K562 (cell line): ENCODE measurements at regions not wholly inside any gene's neighbourhood (a gene's known extent, or its start where the extent isn't known, plus 50 kb on each side); places are given as distances from the start of the nearest gene placed in this dataset.

Experiments
- ATAC-seq: fragments of 200-7000 bp; cut with Tn5 transposase; 3 replicates; pipeline ENCODE4 v1.9.1; 2020; ENCODE audit warnings: moderate library complexity
- BruUV-seq: library from RNA; stranded (reverse); fragments of 400-500 nt; replicated peaks from 2 replicates; lab custom pipeline; 2021; lab: Mats Ljungman, UMichigan
- CTCF ChIA-PET: fragments of 300-600 bp; formaldehyde crosslinking; extraction: SDS; loops from one replicate; lab custom pipeline; 2021; ENCODE audit warnings: low intra/inter-chr PET ratio; lab: Yijun Ruan, JAX
- POLR2A ChIA-PET: fragments of 300-600, 350-650 bp; sonication (Branson Sonifier 250); formaldehyde crosslinking; extraction: SDS; loops from one replicate; lab custom pipeline; 2021; ENCODE audit warnings: antibody characterized with exemption, inconsistent platforms; lab: Yijun Ruan, JAX
- DNase-seq, 4 experiments: peaks; one replicate each; pipeline versions ENCODE4 v3.0.0 to v3.0.0-alpha.2; 2011 to 2018; ENCODE audit warnings: low spot score in 3 of 4, mixed read lengths in 3 of 4; ENCODE audit errors: extremely low read depth in 1 of 4
- FAIRE-seq: peaks from 2 replicates; lab custom pipeline; 2011; peaks lifted over from hg19 to GRCh38; lab: Jason Lieb, UNC
- H2AFZ ChIP-seq: 2 replicates; pipeline ENCODE4 v1.6.0; 2011; ENCODE audit warnings: low read depth, low read length, control low read depth, inconsistent platforms
- H3K27ac ChIP-seq: fragments of 200-600 bp; 3 replicates; pipeline ENCODE4 v1.8.0; 2011; ENCODE audit warnings: low read depth, mild to moderate bottlenecking, control low read depth, inconsistent platforms, low read length, moderate library complexity, mixed read lengths; ENCODE audit errors: extremely low read depth
- H3K27me3 ChIP-seq, 2 experiments: fragments of 300-600 bp in 1 of 2; 2 replicates in 1 of 2; 3 replicates in 1 of 2; pipeline versions ENCODE4 v1.6.0 to v1.8.0; 2011; ENCODE audit warnings: inconsistent platforms in 2 of 2, low read length in 2 of 2, mild to moderate bottlenecking in 1 of 2, mixed read lengths in 1 of 2, moderate library complexity in 1 of 2; ENCODE audit not compliant: control insufficient read depth in 2 of 2, insufficient read depth in 2 of 2
- H3K36me3 ChIP-seq: fragments of 300-600 bp; 3 replicates; pipeline ENCODE4 v1.8.0; 2011; ENCODE audit warnings: mild to moderate bottlenecking, low read length, inconsistent platforms; ENCODE audit not compliant: control insufficient read depth, insufficient read depth
- H3K4me1 ChIP-seq, 2 experiments: fragments of 200-600 bp in 1 of 2; replicated peaks in 1 of 2; 2 replicates in 1 of 2; 3 replicates in 1 of 2; pipeline versions ENCODE4 v1.5.1 to v1.8.0; 2011; ENCODE audit warnings: inconsistent platforms in 2 of 2, low read length in 2 of 2, mild to moderate bottlenecking in 1 of 2, mixed read lengths in 1 of 2, moderate library complexity in 1 of 2; ENCODE audit not compliant: control insufficient read depth in 2 of 2, insufficient read depth in 2 of 2
- H3K4me2 ChIP-seq: 2 replicates; pipeline ENCODE4 v1.6.1; 2011; ENCODE audit warnings: low read length, control low read depth, inconsistent platforms, mixed read lengths; ENCODE audit not compliant: insufficient read depth
- H3K4me3 ChIP-seq: fragments of 200-600 bp; sonication (generic), shearing (Covaris generic); 2 replicates; pipeline ENCODE4 v1.5.1; 2016; ENCODE audit warnings: control low read depth, inconsistent platforms
- H3K79me2 ChIP-seq: fragments of 200-600 bp; 3 replicates; pipeline ENCODE4 v1.8.0; 2011; ENCODE audit warnings: low read length, inconsistent platforms; ENCODE audit not compliant: control insufficient read depth, insufficient read depth
- H3K9ac ChIP-seq, 2 experiments: 2 replicates each; pipeline versions ENCODE4 v1.6.0 to v1.6.1; 2011; ENCODE audit warnings: low read depth in 2 of 2, low read length in 2 of 2, control low read depth in 1 of 2, inconsistent platforms in 1 of 2, mild to moderate bottlenecking in 1 of 2, mixed read lengths in 1 of 2; ENCODE audit not compliant: insufficient read depth in 1 of 2
- H3K9me1 ChIP-seq: one replicate; pipeline ENCODE4 v1.6.0; 2011; ENCODE audit warnings: inconsistent platforms, mild to moderate bottlenecking, low read length, moderate library complexity; ENCODE audit not compliant: control insufficient read depth, insufficient read depth
- H3K9me3 ChIP-seq: replicated peaks from 2 replicates; pipeline ENCODE4 v1.5.1; 2011; ENCODE audit warnings: low read depth, low read length, inconsistent platforms; ENCODE audit not compliant: control insufficient read depth, insufficient read depth
- H4K20me1 ChIP-seq: replicated peaks from 2 replicates; pipeline ENCODE4 v1.6.1; 2011; ENCODE audit warnings: low read length, inconsistent platforms, mixed read lengths; ENCODE audit not compliant: control insufficient read depth, insufficient read depth
- CCNT2 ChIP-seq: IDR thresholded peaks from 2 replicates; pipeline ENCODE4 v1.6.1; 2011; ENCODE audit warnings: borderline replicate concordance, low read depth, mild to moderate bottlenecking, moderate library complexity, mixed read lengths, low read length; ENCODE audit not compliant: insufficient read length; ENCODE audit errors: extremely low read depth
- TCF7 ChIP-seq: sonication (generic); IDR thresholded peaks from 2 replicates; pipeline ENCODE4 v1.6.1; 2016; ENCODE audit warnings: antibody characterized with exemption, borderline replicate concordance
- TGIF2 ChIP-seq: sonication (generic); formaldehyde crosslinking; IDR thresholded peaks from 2 replicates; pipeline ENCODE4 v1.8.1; 2022; ENCODE audit warnings: mild to moderate bottlenecking, missing genetic modification reagents, moderate library complexity
- WGBS: fragments of 100-300 bp; shearing (Covaris generic); methylation state at CpG from one replicate; pipeline ENCODE4 v1.1.6; 2016; ENCODE audit warnings: low coverage, mixed read lengths; ENCODE audit not compliant: insufficient coverage; ENCODE audit errors: missing lambda C conversion rate; 5-methylcytosine and 5-hydroxymethylcytosine counted together
- in situ Hi-C: fragments of 300-500 bp; cut with MboI; formaldehyde crosslinking; loops from 4 replicates; pipeline ENCODE4 v1.15.0; 2018; ENCODE audit warnings: inconsistent platforms, mixed read lengths
- intact Hi-C: fragments of 100-400 bp; cut with micrococcal nuclease; formaldehyde crosslinking; loops from 2 replicates; pipeline ENCODE4 v1.14.2; 2022
- TF ChIP-seq, protein P1 (sequence below): sonication (generic); formaldehyde crosslinking; IDR thresholded peaks from 2 replicates; pipeline ENCODE4 v1.8.1; 2023; ENCODE audit warnings: mild to moderate bottlenecking, missing genetic modification reagents
- TF ChIP-seq, protein P2 (sequence below): fragments of 450-650 bp; IDR thresholded peaks from 2 replicates; pipeline ENCODE4 v1.6.1; 2016

DNA sequence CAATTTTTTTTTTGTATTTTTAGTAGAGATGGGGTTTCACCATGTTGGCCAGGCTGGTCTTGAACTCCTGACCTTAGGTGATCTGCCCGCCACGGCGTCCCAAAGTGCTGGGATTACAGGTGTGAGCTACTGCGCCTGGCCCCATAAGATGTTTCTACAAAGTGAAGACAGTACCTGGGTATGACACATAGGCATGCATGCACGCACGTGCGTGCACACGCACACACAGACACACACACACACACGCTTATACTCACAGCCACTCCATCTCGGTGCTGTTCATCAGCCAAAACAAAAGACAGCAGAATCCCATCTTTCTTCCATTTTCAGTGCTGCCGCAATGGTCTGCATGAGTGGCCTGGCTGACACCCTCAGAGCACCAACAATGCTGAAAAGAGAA lies 63.9 kb downstream of the VCPKMT start (continued):
- no peak for TF ChIP-seq TGIF2 (CRISPR knock-in tag)
- no peak for TF ChIP-seq CCNT2
- TF ChIP-seq, protein P1, sequence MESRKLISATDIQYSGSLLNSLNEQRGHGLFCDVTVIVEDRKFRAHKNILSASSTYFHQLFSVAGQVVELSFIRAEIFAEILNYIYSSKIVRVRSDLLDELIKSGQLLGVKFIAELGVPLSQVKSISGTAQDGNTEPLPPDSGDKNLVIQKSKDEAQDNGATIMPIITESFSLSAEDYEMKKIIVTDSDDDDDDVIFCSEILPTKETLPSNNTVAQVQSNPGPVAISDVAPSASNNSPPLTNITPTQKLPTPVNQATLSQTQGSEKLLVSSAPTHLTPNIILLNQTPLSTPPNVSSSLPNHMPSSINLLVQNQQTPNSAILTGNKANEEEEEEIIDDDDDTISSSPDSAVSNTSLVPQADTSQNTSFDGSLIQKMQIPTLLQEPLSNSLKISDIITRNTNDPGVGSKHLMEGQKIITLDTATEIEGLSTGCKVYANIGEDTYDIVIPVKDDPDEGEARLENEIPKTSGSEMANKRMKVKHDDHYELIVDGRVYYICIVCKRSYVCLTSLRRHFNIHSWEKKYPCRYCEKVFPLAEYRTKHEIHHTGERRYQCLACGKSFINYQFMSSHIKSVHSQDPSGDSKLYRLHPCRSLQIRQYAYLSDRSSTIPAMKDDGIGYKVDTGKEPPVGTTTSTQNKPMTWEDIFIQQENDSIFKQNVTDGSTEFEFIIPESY (CRISPR knock-in tag) = no peak

DNA sequence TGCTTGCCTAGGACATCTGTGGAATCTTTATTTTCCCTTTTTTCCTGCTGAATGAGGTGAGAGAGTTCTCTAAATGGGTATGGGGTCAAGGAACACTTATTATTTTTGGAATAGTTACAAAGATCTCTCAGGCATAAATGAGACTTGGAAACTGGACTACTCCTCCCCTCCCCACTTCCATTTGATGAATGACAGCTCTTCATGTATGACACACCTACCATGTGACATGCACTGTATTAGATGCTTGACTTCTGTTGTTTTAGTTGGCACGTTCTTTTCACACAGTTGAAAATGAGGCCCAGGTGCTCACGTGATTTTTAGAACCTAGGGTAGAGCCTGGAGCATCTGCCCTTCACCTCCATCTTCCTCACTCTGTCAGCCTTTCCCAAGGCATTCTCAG lies 62.4 kb downstream of the VCPKMT start:
- no peaks in the 10 kb centered on the region for H3K9me3 ChIP-seq
- H2AFZ ChIP-seq = no peak overlapping the region
- POLR2A ChIA-PET = no interaction called here
- H3K9ac ChIP-seq = no peak overlapping the region
- CTCF ChIA-PET = no interaction called here
- DNase-seq (no peak), ATAC-seq (no peak), FAIRE-seq (no peak)
- H3K4me3 ChIP-seq = no peak overlapping the region
- 23% methylated on average over 2 of the region's 2 CpGs for WGBS
- peaks cover 8 to 20% of the 10 kb centered on the region in 2 experiments for H3K4me1 ChIP-seq
- in situ Hi-C loops (no loop called here), intact Hi-C loops (no loop called here)
- no peaks in the 10 kb centered on the region for H4K20me1 ChIP-seq
- H3K4me2 ChIP-seq = no peak overlapping the region
- H3K9me1 ChIP-seq = no peaks in the 10 kb centered on the region
- no TSS peak for BruUV-seq
- H3K36me3 ChIP-seq = no peaks in the 10 kb centered on the region
- no peak overlapping the region for H3K27ac ChIP-seq
- no peaks in the 10 kb centered on the region for H3K27me3 ChIP-seq
- no peaks in the 10 kb centered on the region for H3K79me2 ChIP-seq
- no peak for TF ChIP-seq TCF7
- TF ChIP-seq, protein P2, sequence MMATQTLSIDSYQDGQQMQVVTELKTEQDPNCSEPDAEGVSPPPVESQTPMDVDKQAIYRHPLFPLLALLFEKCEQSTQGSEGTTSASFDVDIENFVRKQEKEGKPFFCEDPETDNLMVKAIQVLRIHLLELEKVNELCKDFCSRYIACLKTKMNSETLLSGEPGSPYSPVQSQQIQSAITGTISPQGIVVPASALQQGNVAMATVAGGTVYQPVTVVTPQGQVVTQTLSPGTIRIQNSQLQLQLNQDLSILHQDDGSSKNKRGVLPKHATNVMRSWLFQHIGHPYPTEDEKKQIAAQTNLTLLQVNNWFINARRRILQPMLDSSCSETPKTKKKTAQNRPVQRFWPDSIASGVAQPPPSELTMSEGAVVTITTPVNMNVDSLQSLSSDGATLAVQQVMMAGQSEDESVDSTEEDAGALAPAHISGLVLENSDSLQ = peak; percentile 53; the same call in 1 of the 2 replicates
